ENCODE measurements at regions not wholly inside any gene's neighbourhood (a gene's known extent, or its start where the extent isn't known, plus 50 kb on each side); places are given as distances from the start of the nearest gene placed in this dataset.

GRCh38 chr12:113755098-113755497 is 211.0 kb downstream of the RBM19 start:
- no peak for TF ChIP-seq CTCF (conservative IDR thresholded peaks at IDR 0.05; ENCODE audit: low read depth, low read length)
- TF ChIP-seq EZH2 (IDR thresholded peaks at IDR 0.05; ENCODE audit: borderline replicate concordance, low read depth, low read length, poor library complexity, severe bottlenecking) = no peak

Measured in A673 (cell line).